Activated effector memory CD4-positive, alpha-beta T cell treated with Interleukin-2 at 50 U/mL for 16 hours (primary cell): ENCODE measurements at regions not wholly inside any gene's neighbourhood (a gene's known extent, or its start where the extent isn't known, plus 50 kb on each side); places are given as distances from the start of the nearest gene placed in this dataset.
A peak's percentile ranks its signal among the peaks of the same experiment; 100 is the strongest.

Experiments used
- DNase-seq: peaks from one replicate; pipeline ENCODE4 v3.0.0-alpha.2; 2020

DNA sequence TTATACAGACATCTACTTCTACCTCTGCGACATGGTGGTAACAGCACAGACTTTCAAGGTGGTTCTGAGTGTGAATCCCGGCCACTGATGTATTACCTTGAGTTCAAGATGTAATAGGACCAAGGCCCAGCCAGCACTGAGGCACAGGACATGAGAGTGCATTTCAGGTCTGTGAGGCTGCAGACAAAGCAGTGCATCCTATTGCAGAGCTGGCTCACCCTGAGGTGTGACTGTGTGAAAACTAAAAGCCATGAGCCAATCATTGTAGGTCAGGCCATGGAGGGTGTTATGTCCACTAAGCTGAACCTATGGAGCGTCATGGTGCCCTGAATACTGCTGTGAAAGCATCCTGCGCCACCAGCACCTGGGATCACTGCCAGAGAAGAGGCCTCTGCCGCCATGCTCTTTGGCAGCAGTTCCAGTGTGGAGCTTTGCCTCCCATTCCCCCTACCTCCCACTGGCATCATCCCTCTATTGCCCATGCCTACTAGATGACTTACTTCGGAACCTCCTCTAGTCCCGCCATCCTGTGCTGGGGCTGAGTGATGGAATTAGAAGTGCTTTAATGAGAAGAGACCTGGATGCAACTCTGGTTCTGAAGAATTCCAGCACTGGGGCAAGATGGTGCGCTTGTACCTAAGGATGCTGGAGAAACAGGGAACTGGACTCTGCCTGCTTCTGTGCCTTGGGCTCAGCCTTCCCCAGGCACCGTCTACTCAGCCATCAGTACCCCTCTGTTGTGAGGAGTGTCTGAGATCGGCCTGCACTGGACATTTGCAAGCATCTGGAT, 112.0 kb upstream of the RMDN2 start:
- DNase-seq, result no peak

DNA sequence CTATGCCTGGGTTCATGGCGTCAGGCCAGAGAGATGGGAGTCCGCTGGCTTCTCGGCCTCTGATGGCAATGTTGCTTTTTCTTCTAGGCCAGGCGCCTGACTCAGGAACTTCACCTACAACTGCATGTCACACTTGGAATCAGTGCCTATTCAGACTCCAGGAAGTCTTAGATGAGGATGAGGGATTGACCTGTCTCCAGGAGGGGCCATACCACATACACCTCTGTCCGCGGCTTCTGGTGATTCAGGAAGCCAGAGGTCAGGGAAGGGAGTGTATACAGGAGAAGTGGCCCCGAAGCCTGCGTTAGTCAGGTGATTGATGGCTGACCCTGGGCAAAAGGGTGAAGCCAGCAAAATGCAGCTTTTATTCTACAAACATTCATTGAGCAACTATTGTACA, 109.1 kb upstream of the RMDN2 start:
- no peak for DNase-seq

DNA sequence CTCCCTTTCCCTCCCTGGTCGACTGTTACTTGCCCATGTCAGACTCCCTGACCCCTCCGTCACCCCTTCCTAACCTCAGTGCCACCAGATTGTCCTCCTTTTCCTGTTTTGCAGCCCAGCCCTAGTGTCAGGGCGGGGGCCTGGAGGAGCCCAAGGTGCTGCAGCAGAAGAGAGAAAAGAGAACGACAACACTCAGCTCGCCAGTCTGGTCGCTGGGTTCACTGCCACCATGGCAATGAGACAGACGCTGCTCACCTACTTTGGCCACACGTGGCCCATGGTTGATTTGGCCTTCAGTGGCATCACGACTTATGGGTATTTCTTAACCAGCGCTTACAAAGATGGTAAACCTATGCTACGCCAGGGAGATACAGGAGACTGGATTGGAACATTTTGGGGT, 108.4 kb upstream of the RMDN2 start:
- DNase-seq, result no peak

DNA sequence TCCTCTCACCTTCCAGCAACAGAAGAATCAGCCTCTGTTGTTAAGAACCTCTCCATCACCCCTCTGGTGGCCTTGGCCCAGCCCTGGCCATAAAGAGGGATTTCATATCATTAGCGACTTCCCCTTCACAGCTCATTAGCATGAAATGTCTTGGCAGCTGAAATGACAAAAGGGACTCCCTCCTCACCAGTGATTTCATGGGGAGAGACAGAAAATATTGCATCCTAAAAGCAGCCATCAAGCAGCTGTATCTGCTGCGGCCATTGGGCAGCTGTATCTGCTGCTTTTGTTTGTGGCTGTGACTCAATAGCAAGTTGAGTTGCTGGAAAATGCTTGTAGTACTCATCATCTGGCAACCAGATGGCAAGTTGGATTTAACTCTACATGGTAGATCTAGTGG, 105.9 kb upstream of the RMDN2 start:
- DNase-seq, result no peak

DNA sequence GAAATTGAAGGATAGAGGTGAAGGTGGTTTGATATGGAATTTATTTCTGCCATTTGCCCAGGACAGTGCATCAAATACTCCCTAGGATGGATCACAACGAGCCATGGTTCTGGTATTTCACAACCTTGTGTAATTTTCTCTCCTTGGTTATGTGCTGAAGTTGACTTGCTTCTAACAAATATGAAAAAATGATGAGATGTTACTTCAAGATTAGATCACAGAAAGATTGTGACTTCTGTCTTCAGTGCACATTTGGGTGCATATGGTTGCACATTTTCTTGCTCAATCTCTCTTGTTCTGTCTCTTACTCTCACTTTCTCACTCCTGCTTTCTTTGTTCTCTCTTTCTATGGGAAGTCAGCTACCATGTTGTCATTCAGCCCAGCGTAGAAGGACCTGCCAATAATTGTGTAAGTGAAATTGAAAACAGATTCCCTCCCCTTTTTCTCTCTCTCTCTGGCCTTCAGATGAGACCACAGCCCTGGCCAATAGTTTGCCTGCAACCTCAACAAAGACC, 104.6 kb upstream of the RMDN2 start:
- no peak for DNase-seq

DNA sequence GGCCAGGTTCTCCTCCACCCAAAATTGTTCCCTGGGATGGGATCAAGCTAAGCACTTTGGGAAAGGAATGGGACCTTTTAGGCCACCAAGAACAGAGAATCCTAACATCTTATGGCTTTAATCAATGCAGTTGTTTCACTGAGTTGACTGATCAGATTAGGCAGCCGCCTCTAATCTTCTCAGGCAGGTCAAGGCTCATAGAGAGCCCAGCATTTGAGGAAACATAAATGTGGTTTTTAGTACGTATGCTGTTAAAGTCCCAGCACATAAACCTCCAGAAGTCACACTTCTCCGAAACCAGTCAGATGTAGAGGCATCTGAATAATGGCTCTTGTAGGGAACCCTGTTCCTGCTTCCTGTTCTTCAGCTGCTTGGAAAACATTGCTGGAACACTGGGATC, 99.5 kb upstream of the RMDN2 start:
- no peak for DNase-seq

DNA sequence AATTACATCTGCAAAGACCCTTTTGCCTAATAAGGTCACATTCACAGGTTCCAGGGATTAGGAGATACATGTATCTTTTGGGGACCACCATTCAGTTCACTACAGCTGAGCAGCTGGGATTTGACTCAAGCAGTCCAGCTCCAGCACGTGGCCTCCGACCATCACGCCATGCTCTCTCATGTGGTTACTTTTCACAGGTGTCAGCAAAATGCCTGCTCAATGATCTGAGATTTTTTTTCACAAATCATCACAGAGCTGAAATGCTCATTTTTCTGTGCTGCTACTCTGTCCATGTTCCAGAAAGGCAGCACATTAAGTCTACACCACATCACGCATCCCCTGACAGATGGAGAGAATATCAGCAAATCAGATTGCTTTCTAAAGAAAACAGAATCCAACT, 98.5 kb upstream of the RMDN2 start:
- no peak for DNase-seq

DNA sequence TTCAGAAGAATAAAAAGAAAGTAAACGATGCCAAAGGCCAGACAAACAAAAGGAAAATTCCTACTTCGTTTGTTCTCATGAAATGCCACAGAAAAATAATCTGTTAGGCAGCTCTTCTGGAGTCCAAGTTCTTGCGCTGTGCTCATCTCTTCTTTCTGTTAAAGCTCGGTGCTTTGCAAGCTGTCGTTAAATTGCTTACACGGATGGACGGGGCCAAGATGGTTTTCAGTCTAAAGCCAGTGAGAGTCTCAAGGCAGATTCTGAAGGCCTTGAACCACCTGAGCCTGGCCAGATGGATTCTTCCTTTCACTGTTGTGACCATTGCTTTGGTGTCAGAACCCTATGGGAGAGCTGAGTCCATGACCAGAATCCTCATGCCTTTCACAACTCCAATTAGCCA, 97.6 kb upstream of the RMDN2 start:
- no peak for DNase-seq

DNA sequence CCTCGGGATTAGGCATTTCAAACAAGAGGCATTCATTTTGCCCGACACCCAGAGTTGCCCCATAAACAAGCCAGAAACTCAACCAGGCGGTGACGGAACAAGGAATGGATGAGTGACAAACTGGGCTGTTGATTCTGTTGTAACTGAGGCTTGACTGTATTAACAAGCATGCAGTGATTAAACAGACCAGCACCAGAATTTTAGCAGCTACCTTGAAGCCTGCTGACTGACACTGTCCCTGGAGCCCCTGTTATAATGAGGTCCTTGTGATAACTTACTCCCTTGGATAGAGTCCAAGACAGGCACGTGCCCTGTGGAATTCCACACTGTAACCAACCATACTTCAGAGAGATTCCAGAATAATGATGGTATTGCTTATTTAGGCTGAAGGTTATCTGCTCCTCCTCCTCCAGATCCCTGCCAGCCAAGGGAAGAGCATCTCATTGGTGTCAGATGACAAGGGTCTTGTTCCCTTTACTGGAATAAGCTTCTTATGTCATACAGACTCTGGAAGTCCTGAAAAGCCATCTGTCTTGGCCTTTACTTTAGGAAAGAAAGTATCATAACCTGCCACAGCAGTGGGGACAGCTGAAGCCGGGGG, 97.1 kb upstream of the RMDN2 start:
- no peak for DNase-seq

DNA sequence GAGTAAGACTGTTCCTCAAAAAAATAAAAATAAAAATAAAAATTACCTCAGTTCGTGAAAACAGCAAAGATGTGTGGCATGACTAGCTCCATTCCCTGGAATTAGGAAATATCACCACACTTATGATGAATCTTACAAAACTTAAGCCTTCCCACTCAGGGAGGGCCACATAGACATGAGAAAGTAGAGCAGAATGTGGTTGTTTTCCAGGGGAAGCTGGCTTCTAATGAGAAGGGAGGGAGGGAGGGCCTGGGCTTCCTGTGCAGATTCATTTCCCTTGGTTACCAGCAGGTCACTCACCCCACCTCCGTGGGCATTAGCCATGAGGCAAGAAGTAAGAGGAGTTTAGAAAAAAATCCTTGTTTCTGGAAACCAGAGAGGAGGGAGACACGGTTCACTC, 95.9 kb upstream of the RMDN2 start:
- DNase-seq, result no peak

DNA sequence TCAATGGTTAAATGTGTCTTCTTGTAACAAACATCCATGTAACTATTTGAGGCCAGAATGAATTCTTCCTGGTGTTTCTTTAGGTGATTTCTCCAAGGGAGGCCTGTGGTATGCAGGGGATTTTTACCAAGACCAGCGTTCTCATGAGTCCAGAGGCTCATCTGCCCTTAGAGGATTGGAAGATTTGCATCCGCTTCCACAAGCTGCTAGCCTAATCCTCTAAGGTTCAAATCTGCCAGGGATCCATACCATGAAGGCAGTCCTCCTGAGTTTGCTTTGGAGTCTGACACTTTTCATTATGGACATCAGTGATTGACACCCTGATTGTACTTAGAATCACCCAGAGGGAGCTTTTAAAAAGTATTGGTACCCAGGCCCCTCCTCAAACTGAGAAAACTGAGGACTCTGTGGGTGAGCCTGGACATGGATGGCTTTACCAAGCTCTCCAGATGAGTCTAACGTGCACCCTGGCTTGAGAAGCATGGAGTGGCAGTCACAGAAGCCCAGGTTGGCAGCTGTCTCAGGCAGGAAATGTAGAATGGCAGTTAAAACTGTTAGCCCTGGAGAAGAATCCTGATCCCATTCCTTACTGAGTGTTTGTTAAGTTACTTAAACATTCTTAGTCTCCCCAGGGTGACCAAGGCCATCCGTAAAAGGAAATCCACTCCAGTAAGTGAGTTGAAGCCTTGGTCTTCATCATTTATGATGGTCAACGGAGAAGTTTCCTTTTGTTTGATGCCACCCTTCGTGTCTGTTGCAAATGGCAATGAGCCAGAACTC, 95.3 kb upstream of the RMDN2 start:
- no peak for DNase-seq

DNA sequence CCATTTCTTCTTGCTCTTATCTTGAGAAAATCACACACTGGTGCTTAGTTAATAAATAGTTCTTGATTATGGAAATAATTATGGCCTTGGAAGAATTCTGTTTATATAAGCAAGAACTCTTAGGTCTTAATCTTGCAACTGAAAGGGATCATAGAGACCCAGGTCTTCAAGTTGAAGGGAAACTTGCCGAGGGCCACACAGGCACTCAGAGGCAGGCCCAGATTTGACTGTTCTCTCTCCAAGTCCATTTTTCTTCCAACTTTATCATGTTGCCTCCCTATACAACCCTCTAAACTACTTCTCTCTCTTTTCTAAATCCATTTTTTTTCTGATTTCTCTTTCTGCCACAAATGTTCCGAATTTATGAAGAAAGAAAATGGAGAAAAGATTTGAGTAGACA, 94.5 kb upstream of the RMDN2 start:
- DNase-seq, result no peak

DNA sequence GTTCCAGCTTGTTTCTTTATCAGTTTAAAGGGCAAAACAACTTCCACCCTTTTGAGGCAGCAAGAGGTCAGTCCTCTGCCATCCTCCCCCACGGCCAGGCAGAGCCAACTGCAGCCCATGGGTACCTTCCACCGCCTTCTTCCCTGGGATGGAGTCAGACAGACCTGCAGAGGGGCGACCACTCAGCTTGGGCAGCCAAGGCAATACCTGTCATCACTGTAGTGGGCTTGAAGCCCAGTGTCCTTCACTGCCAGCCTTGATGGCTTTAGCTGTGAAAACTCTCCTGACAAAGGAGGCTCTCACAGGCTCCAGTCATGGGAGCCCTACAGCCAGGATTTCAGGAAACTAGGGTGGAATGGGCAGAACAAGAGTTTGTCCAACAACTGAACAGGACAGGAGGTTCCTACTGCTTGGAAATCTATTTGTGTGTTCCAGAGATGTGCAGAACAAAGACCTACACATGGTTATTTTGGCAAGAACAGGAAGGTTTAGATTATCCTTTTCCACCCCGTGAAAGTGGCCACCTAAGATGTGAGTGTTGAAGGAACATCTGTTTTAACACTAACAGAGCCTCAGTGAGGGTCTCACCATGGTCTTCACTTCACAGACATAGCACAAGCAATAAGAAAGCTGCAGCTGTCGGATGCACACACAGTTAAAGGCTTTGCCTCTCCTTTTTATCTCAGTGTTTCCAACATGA, 93.9 kb upstream of the RMDN2 start:
- DNase-seq, result no peak

DNA sequence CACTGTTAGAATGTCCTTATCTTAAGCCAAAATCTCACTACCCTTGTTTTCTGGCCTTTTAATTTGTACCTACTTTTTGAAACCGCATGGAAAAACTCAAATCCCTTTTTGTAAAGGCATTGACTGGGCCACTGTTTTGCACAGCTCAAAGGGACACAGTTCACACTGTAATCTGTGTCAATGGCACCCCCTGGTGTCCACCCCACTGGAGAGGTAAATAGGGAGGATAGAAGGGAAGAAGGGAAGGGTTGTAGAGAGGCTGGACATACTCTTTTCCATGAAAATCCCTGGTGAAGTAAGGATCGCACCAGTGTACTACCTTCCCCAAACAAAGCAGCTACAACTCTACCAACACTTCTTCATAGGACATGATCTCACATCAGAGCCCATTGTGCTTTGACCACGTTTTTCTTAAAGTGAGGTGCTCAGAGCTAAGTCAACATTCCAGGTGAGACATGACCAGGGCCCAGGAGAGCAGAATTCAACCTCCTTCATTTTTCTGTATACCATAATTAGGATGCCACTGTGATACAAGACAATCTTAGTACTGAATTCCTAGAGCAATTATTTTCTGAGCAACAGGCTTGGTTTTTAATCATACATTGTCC, 92.4 kb upstream of the RMDN2 start:
- DNase-seq, result peak; percentile 69

DNA sequence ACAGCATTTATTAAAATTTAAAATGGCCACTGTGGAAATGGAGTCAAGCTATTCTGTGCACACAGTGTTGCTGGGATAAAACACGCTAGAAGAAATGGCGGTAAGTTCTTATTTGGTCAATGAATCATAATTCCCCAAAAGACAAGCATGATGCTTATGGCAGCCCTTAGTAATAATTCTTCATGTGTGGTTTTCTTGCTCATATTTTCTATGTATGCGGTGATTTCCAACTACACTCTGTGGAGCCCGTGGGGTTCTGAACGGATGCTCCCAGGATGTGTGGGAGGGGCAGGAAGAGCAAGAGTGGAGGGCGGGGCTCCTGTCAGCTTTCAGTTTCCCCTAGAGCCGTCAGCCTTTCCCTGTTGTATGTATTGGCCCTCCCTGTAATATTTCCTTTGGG, 91.7 kb upstream of the RMDN2 start:
- DNase-seq, result no peak

DNA sequence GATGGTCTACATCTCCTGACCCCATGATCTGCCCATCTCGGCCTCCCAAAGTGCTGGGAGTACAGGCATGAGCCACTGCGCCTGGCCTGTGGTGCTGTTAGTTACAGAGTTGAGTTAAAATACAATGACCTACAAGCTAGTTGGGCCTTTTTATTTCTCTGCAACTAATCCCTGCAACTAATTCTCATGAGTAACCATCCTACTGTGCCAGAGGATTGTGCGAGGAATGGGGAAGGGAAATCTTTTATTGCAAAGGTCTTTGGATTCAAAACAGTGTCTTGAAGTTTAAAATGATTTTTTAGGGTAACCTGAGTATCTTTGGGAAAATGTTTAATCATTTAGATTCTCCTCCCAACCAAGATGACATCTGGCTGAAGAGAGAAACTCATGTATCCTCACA, 88.8 kb upstream of the RMDN2 start:
- DNase-seq, result no peak

DNA sequence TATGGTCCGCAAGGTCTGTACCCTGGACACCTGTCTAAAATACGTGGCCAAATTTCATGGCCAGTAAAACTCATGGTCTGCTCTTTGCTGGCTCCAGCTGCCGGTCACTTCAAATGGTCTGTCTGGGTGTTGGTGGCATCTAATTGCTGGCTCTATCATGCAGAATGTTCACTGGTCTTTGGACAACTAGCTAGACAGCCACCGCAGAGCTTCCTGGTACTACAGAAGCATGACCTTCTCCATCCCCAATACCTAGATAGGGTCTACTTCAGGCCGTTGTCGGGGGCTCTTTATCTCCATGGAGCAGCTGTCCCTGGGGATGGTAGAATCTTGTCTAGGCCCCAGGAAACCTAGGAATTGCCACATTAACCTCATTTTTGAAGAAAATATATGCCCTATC, 88.4 kb upstream of the RMDN2 start:
- no peak for DNase-seq

DNA sequence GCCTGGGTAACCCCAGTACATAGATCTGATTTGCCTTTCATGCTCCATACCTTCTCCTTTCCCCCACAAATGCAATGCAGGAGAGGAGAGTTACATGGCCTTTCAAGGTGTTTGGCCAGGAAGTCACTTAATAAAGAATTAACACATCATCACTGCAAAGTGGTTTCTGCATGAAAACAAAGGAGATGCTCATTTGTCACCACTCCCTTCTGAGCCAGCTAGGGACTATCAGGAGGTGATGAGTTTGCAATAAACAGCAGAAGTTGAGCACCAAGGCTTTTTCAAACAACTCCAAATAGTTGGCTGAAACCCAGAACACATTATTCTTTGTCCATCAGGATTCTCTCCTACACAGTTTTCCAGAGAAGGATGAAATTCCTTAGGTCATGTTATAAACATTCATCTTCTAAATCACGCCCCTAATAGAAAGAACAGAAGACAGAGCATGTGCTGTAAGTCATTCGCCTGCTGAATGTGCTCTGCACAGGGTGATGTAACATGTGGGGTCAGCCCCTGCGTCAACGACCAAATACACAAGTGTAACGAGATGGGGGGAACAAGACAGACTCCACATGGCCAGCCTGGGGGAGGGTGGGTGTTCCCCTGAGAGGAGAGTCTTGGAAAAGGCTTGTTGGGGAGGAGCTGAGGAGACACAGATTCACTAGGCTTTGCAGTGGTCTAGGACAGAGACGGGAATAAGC, 87.3 kb upstream of the RMDN2 start:
- no peak for DNase-seq

DNA sequence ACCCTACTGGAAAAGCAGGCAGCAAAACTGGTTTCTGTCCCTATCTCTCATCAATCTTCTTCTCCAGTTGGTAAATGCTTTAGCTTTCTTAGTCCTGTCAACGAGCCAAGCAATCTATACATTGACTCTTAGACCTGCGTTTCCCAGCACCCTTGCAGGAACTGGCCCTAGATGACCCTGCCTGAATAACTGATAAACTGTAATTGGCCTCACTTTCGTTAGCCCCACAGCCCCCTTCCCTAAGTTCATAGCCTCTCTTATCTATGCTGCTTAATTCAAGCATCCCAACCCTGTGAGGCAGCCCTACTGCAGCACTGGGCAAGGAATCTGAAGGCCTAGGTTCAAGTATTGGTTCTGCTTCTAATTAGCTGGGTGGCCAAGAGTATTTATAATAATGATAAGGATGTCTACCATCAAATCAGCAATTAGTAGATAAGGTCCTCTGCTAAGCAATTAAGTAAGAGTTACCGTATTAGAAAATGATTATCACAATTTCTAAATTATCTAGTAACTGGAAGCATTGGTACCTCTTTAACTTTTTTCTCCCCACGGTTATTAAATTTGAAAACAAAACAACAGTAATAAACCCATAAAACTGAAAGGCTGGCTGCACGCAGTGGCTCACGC, 86.4 kb upstream of the RMDN2 start:
- DNase-seq, result no peak

DNA sequence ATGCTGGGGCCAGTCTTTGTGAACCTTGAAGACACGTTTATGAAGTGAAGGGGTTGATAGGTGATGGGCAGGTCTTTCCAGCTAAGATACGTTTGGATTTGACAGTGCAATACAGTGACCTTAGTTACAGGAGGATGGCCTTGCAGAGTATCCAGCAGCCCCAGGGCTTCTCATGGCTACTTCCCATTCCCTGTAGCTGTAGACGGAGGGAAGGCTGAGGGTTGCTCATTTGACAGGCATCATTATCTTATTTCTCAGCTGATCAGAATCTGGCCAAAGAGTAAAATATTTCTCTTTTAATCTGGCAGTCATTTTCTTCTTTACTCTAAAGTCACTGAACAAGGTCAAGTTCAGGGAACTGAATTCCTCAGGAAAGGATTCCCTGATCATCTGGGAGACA, 85.1 kb upstream of the RMDN2 start:
- no peak for DNase-seq

DNA sequence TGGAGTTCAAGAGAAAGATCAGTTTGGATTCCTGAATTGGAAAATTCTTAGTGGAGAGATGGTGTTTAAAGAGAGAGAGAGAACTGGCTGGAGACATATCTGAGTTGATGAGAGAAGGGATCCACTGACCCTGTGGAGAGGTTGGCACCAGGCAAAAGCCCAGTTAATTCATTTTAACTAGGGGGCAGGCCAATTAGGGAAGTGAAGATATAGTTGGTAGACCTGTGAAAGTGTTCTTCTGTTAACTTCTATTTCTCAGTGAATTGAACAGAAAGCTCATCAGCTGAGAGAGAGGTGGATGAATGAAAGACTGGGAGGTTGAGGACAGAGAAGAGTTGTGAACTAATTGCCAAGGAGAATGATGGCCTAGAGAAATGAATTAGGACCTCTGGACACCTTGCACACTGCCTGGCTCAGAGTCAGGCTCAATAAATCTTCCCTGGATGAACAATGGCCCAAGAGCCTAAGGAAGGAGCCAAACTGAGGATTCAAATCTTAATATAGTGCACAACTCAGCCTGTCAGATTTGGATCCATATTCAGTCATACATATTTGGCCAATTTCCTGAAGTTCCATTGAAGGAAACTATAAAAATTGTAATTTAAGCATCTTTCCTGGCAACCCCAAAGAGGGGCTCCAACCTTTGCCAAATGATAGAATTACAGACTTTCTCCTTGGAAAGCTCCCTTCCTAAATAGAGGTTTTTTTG, 82.2 kb upstream of the RMDN2 start:
- no peak for DNase-seq
